ENCODE measurements at regions not wholly inside any gene's neighbourhood (a gene's known extent, or its start where the extent isn't known, plus 50 kb on each side); places are given as distances from the start of the nearest gene placed in this dataset.
"Not testable (repeated sequence)": the region's sequence is repeated elsewhere in the genome, so short reads cannot be mapped to it uniquely, and the experiment has no call there.

- no peaks in the 10 kb centered on the region for H3K27me3 Mint-ChIP-seq (ENCODE audit: insufficient read depth)
- H3K9me3 Mint-ChIP-seq, result no peaks in the 10 kb centered on the region
- no peaks in the 10 kb centered on the region for H3K4me1 Mint-ChIP-seq (ENCODE audit: low read depth)
- H3K36me3 Mint-ChIP-seq (ENCODE audit: low read depth), result no peaks in the 10 kb centered on the region
- intact Hi-C loops (cut with micrococcal nuclease), result no loop called here
- DNase-seq (ENCODE audit: low spot score), result no peak
- H3K4me3 Mint-ChIP-seq, result no peak overlapping the region
- H3K27ac Mint-ChIP-seq, result no peak overlapping the region
Observed at GRCh38 chr7:97390915-97391593, 273.6 kb downstream of the SDHAF3 start.

DNA sequence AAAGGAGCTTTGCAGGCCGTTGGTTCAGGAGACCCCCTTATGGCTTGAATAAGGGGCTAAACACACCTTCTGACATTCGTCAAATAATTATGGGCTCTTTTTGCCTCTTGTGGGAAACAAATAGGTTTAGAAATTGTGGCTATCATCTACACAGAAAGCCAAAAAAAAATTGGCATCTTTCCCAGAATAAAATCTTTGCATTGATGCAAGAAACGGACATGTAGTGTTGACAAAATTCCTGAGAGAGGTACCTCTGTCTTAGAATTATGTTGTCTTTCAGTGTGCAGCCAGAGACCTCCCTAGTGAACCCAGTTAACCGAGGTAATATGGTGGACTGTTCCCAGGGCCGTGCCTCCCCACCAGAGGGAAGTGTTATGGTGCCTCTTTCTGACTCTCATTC lies 283.9 kb downstream of the SDHAF3 start:
- H3K9me3 Mint-ChIP-seq, result no peaks in the 10 kb centered on the region
- H3K27me3 Mint-ChIP-seq (ENCODE audit: insufficient read depth), result peaks cover 2% of the 10 kb centered on the region
- intact Hi-C loops (cut with micrococcal nuclease), result no loop called here
- no peaks in the 10 kb centered on the region for H3K36me3 Mint-ChIP-seq (ENCODE audit: low read depth)
- H3K4me1 Mint-ChIP-seq (ENCODE audit: low read depth), result no peaks in the 10 kb centered on the region
- H3K4me3 Mint-ChIP-seq, result no peak overlapping the region
- no peak overlapping the region for H3K27ac Mint-ChIP-seq
- DNase-seq (ENCODE audit: low spot score), result no peak

DNA sequence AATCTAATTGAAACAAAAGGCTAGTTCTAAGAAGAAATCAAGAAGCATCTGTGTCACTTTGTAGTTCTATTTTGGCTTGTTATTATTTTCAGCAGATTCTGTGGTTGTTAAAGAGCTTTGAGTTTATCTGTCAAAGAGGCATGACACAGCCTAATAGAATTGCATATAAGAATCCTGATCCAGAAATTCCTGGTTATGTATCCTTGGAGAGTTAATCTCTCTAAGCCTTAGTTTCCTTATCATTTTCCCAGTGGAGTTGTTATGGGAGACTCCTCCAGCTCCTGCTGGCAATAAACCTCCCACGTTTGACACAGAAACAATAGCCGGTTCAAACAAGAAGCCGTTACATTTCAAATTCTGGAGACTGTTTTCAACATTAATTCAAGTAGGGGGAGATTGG lies 288.3 kb downstream of the SDHAF3 start:
- no peaks in the 10 kb centered on the region for H3K4me1 Mint-ChIP-seq (ENCODE audit: low read depth)
- no peaks in the 10 kb centered on the region for H3K9me3 Mint-ChIP-seq
- no peak overlapping the region for H3K27ac Mint-ChIP-seq
- H3K4me3 Mint-ChIP-seq, result no peak overlapping the region
- no peaks in the 10 kb centered on the region for H3K36me3 Mint-ChIP-seq (ENCODE audit: low read depth)
- H3K27me3 Mint-ChIP-seq (ENCODE audit: insufficient read depth), result peaks cover 3% of the 10 kb centered on the region
- intact Hi-C loops (cut with micrococcal nuclease), result no loop called here
- DNase-seq (ENCODE audit: low spot score), result no peak

GRCh38 chr7:97407106-97407505 lies 289.6 kb downstream of the SDHAF3 start:
- intact Hi-C loops (cut with micrococcal nuclease), result no loop called here
- no peak overlapping the region for H3K4me3 Mint-ChIP-seq
- DNase-seq (ENCODE audit: low spot score), result no peak

GRCh38 chr7:97409346-97409745 lies 291.8 kb downstream of the SDHAF3 start:
- Mint-ChIP-seq H3K36me3 (ENCODE audit: low read depth) (no peaks in the 10 kb centered on the region), H3K27me3 (ENCODE audit: insufficient read depth) (peaks cover 2% of the 10 kb centered on the region), H3K27ac (no peak overlapping the region), H3K4me3 (no peak overlapping the region), H3K9me3 (no peaks in the 10 kb centered on the region), H3K4me1 (ENCODE audit: low read depth) (no peaks in the 10 kb centered on the region)
- no peak for DNase-seq (ENCODE audit: low spot score)
- intact Hi-C loops (cut with micrococcal nuclease), result no loop called here

More at GRCh38 chr7:97407106-97407505, 289.6 kb downstream of the SDHAF3 start:
- Mint-ChIP-seq H3K27ac (no peak overlapping the region), H3K27me3 (ENCODE audit: insufficient read depth) (peaks cover 2% of the 10 kb centered on the region), H3K9me3 (no peaks in the 10 kb centered on the region), H3K36me3 (ENCODE audit: low read depth) (no peaks in the 10 kb centered on the region), H3K4me1 (ENCODE audit: low read depth) (no peaks in the 10 kb centered on the region)

GRCh38 chr7:97418312-97418711 lies 300.8 kb downstream of the SDHAF3 start:
- no peak overlapping the region for H3K4me3 Mint-ChIP-seq
- intact Hi-C loops (cut with micrococcal nuclease), result no loop called here
- H3K27me3 Mint-ChIP-seq (ENCODE audit: insufficient read depth), result no peaks in the 10 kb centered on the region
- H3K36me3 Mint-ChIP-seq (ENCODE audit: low read depth), result no peaks in the 10 kb centered on the region
- peaks cover 4% of the 10 kb centered on the region for H3K9me3 Mint-ChIP-seq
- DNase-seq (ENCODE audit: low spot score), result no peak
- no peak overlapping the region for H3K27ac Mint-ChIP-seq
- no peaks in the 10 kb centered on the region for H3K4me1 Mint-ChIP-seq (ENCODE audit: low read depth)

DNA sequence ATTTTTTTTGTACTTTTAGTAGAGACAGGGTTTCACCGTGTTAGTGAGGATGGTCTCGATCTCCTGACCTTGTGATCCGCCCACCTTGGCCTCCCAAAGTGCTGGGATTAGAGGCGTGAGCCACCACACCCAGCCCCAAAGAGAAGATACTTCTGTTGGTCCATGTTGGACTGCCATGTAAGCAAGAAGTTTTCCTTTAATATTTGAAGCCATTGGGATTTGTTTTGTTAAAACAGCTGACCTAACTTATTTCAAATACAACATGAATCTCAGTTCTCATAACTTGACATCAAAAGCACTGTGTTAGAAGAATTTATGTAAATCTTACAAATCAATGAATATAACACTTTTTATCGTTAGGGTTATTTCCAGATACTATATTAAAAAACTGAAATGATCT lies 302.4 kb downstream of the SDHAF3 start:
- H3K27me3 Mint-ChIP-seq (ENCODE audit: insufficient read depth), result no peaks in the 10 kb centered on the region
- no peak overlapping the region for H3K4me3 Mint-ChIP-seq
- no peak overlapping the region for H3K27ac Mint-ChIP-seq
- peaks cover 4% of the 10 kb centered on the region for H3K9me3 Mint-ChIP-seq
- intact Hi-C loops (cut with micrococcal nuclease), result no loop called here
- H3K36me3 Mint-ChIP-seq (ENCODE audit: low read depth), result no peaks in the 10 kb centered on the region
- H3K4me1 Mint-ChIP-seq (ENCODE audit: low read depth), result no peaks in the 10 kb centered on the region
- no peak for DNase-seq (ENCODE audit: low spot score)

DNA sequence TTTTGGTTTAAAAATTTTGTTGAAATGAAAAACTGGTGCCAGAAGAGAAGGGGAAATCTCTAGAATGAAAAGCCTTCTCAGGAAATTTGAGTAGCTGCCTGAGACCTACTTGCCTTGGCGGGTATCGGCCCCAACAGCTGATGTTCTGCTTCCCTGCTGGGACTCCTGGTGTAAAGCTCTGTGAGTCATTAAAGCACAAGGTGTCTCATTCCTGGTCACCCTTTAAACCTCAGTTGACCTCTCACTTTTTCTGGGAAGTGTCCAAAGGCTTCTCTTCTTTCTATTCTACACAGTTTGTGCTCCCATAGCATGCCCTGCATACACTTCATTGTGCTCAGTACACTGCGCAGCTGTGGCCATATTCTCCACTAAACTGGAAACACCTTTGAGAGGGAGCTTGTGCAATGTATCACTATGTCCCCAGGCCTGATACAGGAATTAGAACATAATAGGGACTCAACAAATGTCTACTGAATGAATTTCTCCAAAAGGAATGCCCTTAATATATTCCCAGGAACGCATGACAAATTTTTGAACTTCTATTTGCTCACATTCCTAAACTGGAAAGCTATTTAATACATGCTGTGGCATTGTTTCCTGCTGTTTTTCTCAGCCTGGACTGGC lies 303.9 kb downstream of the SDHAF3 start:
- Mint-ChIP-seq H3K9me3 (peaks cover 4% of the 10 kb centered on the region), H3K4me3 (no peak overlapping the region), H3K4me1 (ENCODE audit: low read depth) (no peaks in the 10 kb centered on the region), H3K27ac (no peak overlapping the region), H3K36me3 (ENCODE audit: low read depth) (no peaks in the 10 kb centered on the region), H3K27me3 (ENCODE audit: insufficient read depth) (no peaks in the 10 kb centered on the region)
- intact Hi-C loops (cut with micrococcal nuclease), result no loop called here
- no peak for DNase-seq (ENCODE audit: low spot score)

GRCh38 chr7:97422046-97422445 lies 304.5 kb downstream of the SDHAF3 start:
- no peaks in the 10 kb centered on the region for H3K36me3 Mint-ChIP-seq (ENCODE audit: low read depth)
- H3K4me3 Mint-ChIP-seq, result no peak overlapping the region
- no peak overlapping the region for H3K27ac Mint-ChIP-seq
- intact Hi-C loops (cut with micrococcal nuclease), result no loop called here
- H3K27me3 Mint-ChIP-seq (ENCODE audit: insufficient read depth), result no peaks in the 10 kb centered on the region
- no peaks in the 10 kb centered on the region for H3K4me1 Mint-ChIP-seq (ENCODE audit: low read depth)
- DNase-seq (ENCODE audit: low spot score), result no peak
- H3K9me3 Mint-ChIP-seq, result peaks cover 4% of the 10 kb centered on the region

GRCh38 chr7:97430006-97430405 lies 301.9 kb upstream of the TAC1 start:
- Mint-ChIP-seq H3K27me3 (ENCODE audit: insufficient read depth) (no peaks in the 10 kb centered on the region), H3K36me3 (ENCODE audit: low read depth) (no peaks in the 10 kb centered on the region), H3K4me3 (no peak overlapping the region), H3K4me1 (ENCODE audit: low read depth) (no peaks in the 10 kb centered on the region), H3K27ac (no peak overlapping the region), H3K9me3 (peaks cover 3% of the 10 kb centered on the region)
- DNase-seq (ENCODE audit: low spot score), result no peak
- intact Hi-C loops (cut with micrococcal nuclease), result no loop called here

DNA sequence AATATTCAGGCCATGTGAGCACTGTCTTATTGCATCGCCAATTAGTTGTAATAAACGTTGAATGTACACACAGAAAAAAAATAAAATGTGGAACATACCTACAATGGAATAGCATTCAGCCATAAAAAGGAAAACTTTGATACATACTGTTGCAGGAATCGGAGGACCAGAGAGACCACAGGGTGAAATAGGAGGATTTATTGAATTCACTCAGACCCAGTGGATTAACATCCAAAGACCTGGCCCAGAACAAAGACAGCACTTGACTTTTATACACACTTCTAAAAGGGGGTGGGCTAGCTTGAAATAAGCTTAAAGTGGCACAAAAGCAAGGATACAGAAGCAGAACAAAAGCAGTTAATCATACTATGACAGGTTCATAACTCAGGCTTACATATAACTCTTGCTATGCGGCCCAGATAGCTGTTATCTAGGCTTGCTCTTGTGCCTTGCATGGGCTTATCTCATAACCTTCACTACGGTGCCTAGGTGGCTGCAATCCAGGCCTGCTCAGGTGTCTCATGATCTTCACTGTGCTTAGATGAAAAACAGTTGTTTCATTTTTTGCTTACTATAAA lies 292.2 kb upstream of the TAC1 start:
- Mint-ChIP-seq H3K4me1 (ENCODE audit: low read depth) (no peaks in the 10 kb centered on the region), H3K36me3 (ENCODE audit: low read depth) (no peaks in the 10 kb centered on the region), H3K4me3 (no peak overlapping the region), H3K27ac (no peak overlapping the region), H3K9me3 (peaks cover 15% of the 10 kb centered on the region), H3K27me3 (ENCODE audit: insufficient read depth) (no peaks in the 10 kb centered on the region)
- DNase-seq (ENCODE audit: low spot score), result no peak
- intact Hi-C loops (cut with micrococcal nuclease), result no loop called here

- Mint-ChIP-seq H3K4me3 (no peak overlapping the region), H3K4me1 (ENCODE audit: low read depth) (no peaks in the 10 kb centered on the region), H3K27me3 (ENCODE audit: insufficient read depth) (no peaks in the 10 kb centered on the region), H3K27ac (no peak overlapping the region), H3K9me3 (peaks cover 21% of the 10 kb centered on the region), H3K36me3 (ENCODE audit: low read depth) (no peaks in the 10 kb centered on the region)
- intact Hi-C loops (cut with micrococcal nuclease), result no loop called here
- DNase-seq (ENCODE audit: low spot score), result no peak
Observed at GRCh38 chr7:97446361-97446760, 285.5 kb upstream of the TAC1 start.

DNA sequence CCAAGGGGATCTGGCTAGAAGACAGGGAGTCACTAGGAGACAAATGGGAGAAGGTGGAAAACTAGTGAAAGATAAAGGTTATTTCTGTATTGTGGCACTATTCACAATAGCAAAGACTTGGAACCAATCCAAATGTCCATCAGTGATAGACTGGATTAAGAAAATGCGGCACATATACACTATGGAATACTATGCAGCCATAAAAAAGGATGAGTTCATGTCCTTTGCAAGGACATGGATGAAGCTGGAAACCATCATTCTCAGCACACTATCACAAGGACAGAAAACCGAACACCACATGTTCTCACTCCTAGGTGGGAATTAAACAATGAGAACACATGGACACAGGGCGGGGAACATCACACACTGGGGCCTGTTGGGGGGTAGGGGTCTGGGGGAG lies 282.4 kb upstream of the TAC1 start:
- H3K27me3 Mint-ChIP-seq (ENCODE audit: insufficient read depth); H3K36me3 Mint-ChIP-seq (ENCODE audit: low read depth); intact Hi-C loops (cut with micrococcal nuclease); H3K4me3 Mint-ChIP-seq; H3K27ac Mint-ChIP-seq; H3K4me1 Mint-ChIP-seq (ENCODE audit: low read depth); DNase-seq (ENCODE audit: low spot score): not testable (repeated sequence)
- H3K9me3 Mint-ChIP-seq, result peaks cover 17% of the 10 kb centered on the region

All from activated T-helper 1 cell treated with anti-CD3 and anti-CD28 coated beads, Interleukin-12 subunit alpha, Interleukin-12 subunit beta, Interleukin-2, Interleukin-4 antibody, amounts not matched to agents 30 ng/mL and 10 ng/mL and 1 ng/mL, durations not matched to agents 14 hours and 24 hours and 36 hours (primary cell).